Neural cell (in vitro differentiated cells): ENCODE measurements at regions not wholly inside any gene's neighbourhood (a gene's known extent, or its start where the extent isn't known, plus 50 kb on each side); places are given as distances from the start of the nearest gene placed in this dataset.
"Not testable (repeated sequence)": the region's sequence is repeated elsewhere in the genome, so short reads cannot be mapped to it uniquely, and the experiment has no call there.

Experiments used
- H2AFZ ChIP-seq: fragments of 200-600, 300-800 bp; sonication (generic), shearing (Covaris generic); 2 replicates; pipeline ENCODE4 v1.6.0; 2014; ENCODE audit warnings: low read depth, mild to moderate bottlenecking, antibody characterized with exemption, low read length, moderate library complexity
- H3F3A ChIP-seq: fragments of 200-600 bp; shearing (Covaris generic); 2 replicates; pipeline ENCODE4 v1.6.1; 2016; ENCODE audit warnings: mild to moderate bottlenecking, moderate library complexity, mixed read lengths, antibody characterized with exemption, low read length; ENCODE audit not compliant: insufficient read depth, poor library complexity, severe bottlenecking
- H3K27ac ChIP-seq: fragments of 200-600, 300-800 bp; sonication (generic), shearing (Covaris generic); 2 replicates; pipeline ENCODE4 v1.5.1; 2014; ENCODE audit warnings: mild to moderate bottlenecking, low read length, moderate library complexity
- H3K27me3 ChIP-seq: fragments of 300-800, 200-600 bp; sonication (generic), shearing (Covaris generic); 2 replicates; pipeline ENCODE4 v1.6.0; 2014; ENCODE audit warnings: mild to moderate bottlenecking, low read depth, low read length, moderate library complexity; ENCODE audit not compliant: insufficient read depth
- H3K36me3 ChIP-seq: fragments of 300-800, 200-600 bp; sonication (generic), shearing (Covaris generic); 2 replicates; pipeline ENCODE4 v1.5.1; 2014; ENCODE audit warnings: mild to moderate bottlenecking, antibody characterized with exemption, low read length, moderate library complexity; ENCODE audit not compliant: insufficient read depth
- H3K4me2 ChIP-seq: fragments of 300-800, 200-600 bp; sonication (generic), shearing (Covaris generic); 2 replicates; pipeline ENCODE4 v1.6.0; 2014; ENCODE audit warnings: mild to moderate bottlenecking, low read length
- H3K4me3 ChIP-seq: fragments of 300-800, 200-600 bp; sonication (generic), shearing (Covaris generic); 2 replicates; pipeline ENCODE4 v1.5.1; 2014; ENCODE audit warnings: mild to moderate bottlenecking, low read length, moderate library complexity
- H3K79me2 ChIP-seq: fragments of 200-600 bp; shearing (Covaris generic); replicated peaks from 2 replicates; pipeline ENCODE4 v1.6.0; 2014; ENCODE audit warnings: mild to moderate bottlenecking, low read length, moderate library complexity; ENCODE audit not compliant: insufficient read depth
- H3K9ac ChIP-seq: fragments of 300-800, 200-600 bp; sonication (generic), shearing (Covaris generic); 2 replicates; pipeline ENCODE4 v1.6.1; 2016; ENCODE audit warnings: mild to moderate bottlenecking, low read length, mixed read lengths
- H3K9me2 ChIP-seq: fragments of 200-600 bp; shearing (Covaris generic); 2 replicates; pipeline ENCODE4 v1.6.1; 2016; ENCODE audit warnings: mild to moderate bottlenecking, low read length, mixed read lengths; ENCODE audit not compliant: insufficient read depth
- H3K9me3 ChIP-seq: fragments of 200-600, 300-800 bp; sonication (generic), shearing (Covaris generic); 2 replicates; pipeline ENCODE4 v1.6.1; 2016; ENCODE audit warnings: mild to moderate bottlenecking, mixed run types, low read length, moderate library complexity, mixed read lengths
- H4K20me1 ChIP-seq: fragments of 200-600 bp; shearing (Covaris generic); 2 replicates; pipeline ENCODE4 v1.6.1; 2016; ENCODE audit warnings: mild to moderate bottlenecking, mixed run types; ENCODE audit not compliant: insufficient read depth
- CTCF ChIP-seq: fragments of 450-650 bp; IDR thresholded peaks from 2 replicates; pipeline ENCODE4 v1.5.1; 2014; ENCODE audit warnings: antibody characterized with exemption, mild to moderate bottlenecking, moderate library complexity; ENCODE audit not compliant: poor library complexity, severe bottlenecking
- EP300 ChIP-seq: fragments of 450-650 bp; conservative IDR thresholded peaks from 2 replicates; pipeline ENCODE4 v1.6.1; 2014; ENCODE audit warnings: antibody characterized with exemption, mild to moderate bottlenecking, moderate library complexity; ENCODE audit not compliant: poor library complexity, severe bottlenecking
- EZH2 ChIP-seq: fragments of 200-600, 300-800 bp; shearing (Covaris generic), sonication (generic); IDR thresholded peaks from 2 replicates; pipeline ENCODE4 v1.6.1; 2014; ENCODE audit warnings: antibody characterized with exemption, low read length, borderline replicate concordance, mild to moderate bottlenecking; ENCODE audit not compliant: insufficient read depth, poor library complexity, severe bottlenecking
- MXI1 ChIP-seq: fragments of 450-650 bp; conservative IDR thresholded peaks from 2 replicates; pipeline ENCODE4 v1.6.1; 2014; ENCODE audit warnings: antibody characterized with exemption, mild to moderate bottlenecking; ENCODE audit not compliant: poor library complexity, severe bottlenecking
- POLR2AphosphoS5 ChIP-seq: IDR thresholded peaks from 2 replicates; pipeline ENCODE4 v1.6.1; 2012
- RAD21 ChIP-seq: fragments of 450-650 bp; conservative IDR thresholded peaks from 2 replicates; pipeline ENCODE4 v1.6.1; 2014; ENCODE audit warnings: antibody characterized with exemption, mild to moderate bottlenecking, moderate library complexity
- REST ChIP-seq: IDR thresholded peaks from 2 replicates; pipeline ENCODE4 v1.6.1; 2012; ENCODE audit warnings: borderline replicate concordance
- SMC3 ChIP-seq: fragments of 450-650 bp; conservative IDR thresholded peaks from 2 replicates; pipeline ENCODE4 v1.6.1; 2014; ENCODE audit warnings: antibody characterized with exemption, mild to moderate bottlenecking, moderate library complexity; ENCODE audit not compliant: poor library complexity
- TAF1 ChIP-seq: IDR thresholded peaks from 2 replicates; pipeline ENCODE4 v1.6.1; 2012; ENCODE audit warnings: low read depth

GRCh38 chr3:80334534-80334933 lies 566.7 kb upstream of the ROBO1 start:
- Histone ChIP-seq H3K36me3 (no peaks in the 10 kb centered on the region), H3K9ac (no peak overlapping the region), H3K9me2 (no peaks in the 10 kb centered on the region), H3K4me3 (no peak overlapping the region), H2AFZ (no peak overlapping the region), H3K79me2 (no peaks in the 10 kb centered on the region), H3K9me3 (no peaks in the 10 kb centered on the region), H4K20me1 (no peaks in the 10 kb centered on the region), H3K27ac (no peak overlapping the region), H3K4me2 (no peak overlapping the region), H3F3A (no peaks in the 10 kb centered on the region), H3K27me3 (no peaks in the 10 kb centered on the region)
- TF ChIP-seq TAF1 (no peak), EP300 (no peak), CTCF (no peak), EZH2 (no peak), SMC3 (no peak), MXI1 (no peak), REST (no peak), RAD21 (no peak), POLR2AphosphoS5 (no peak)

GRCh38 chr3:80331494-80332170 lies 563.8 kb upstream of the ROBO1 start:
- Histone ChIP-seq H3K27me3 (no peaks in the 10 kb centered on the region), H3K9me2 (no peaks in the 10 kb centered on the region), H2AFZ (no peak overlapping the region), H3K79me2 (no peaks in the 10 kb centered on the region), H3K27ac (no peak overlapping the region), H3K36me3 (no peaks in the 10 kb centered on the region), H3K9me3 (no peaks in the 10 kb centered on the region), H4K20me1 (no peaks in the 10 kb centered on the region), H3K9ac (no peak overlapping the region), H3K4me2 (no peak overlapping the region), H3F3A (no peaks in the 10 kb centered on the region), H3K4me3 (no peak overlapping the region)
- no peak for TF ChIP-seq EP300
- TF ChIP-seq RAD21 = no peak
- TF ChIP-seq EZH2 = no peak
- TF ChIP-seq SMC3 = no peak
- no peak for TF ChIP-seq MXI1
- no peak for TF ChIP-seq REST
- TF ChIP-seq TAF1 = no peak
- no peak for TF ChIP-seq POLR2AphosphoS5
- no peak for TF ChIP-seq CTCF

GRCh38 chr3:80314541-80314940 lies 546.7 kb upstream of the ROBO1 start:
- H3K9me3 ChIP-seq, H3K27me3 ChIP-seq, H3K36me3 ChIP-seq, H3K4me3 ChIP-seq, H3K4me2 ChIP-seq, H3K9ac ChIP-seq, H3K9me2 ChIP-seq, H3K27ac ChIP-seq, H2AFZ ChIP-seq, H3K79me2 ChIP-seq, H3F3A ChIP-seq, H4K20me1 ChIP-seq: not testable (repeated sequence)
